Inflammatory macrophage treated with lipopolysaccharide for 4 hours (primary cell): ENCODE measurements at regions not wholly inside any gene's neighbourhood (a gene's known extent, or its start where the extent isn't known, plus 50 kb on each side); places are given as distances from the start of the nearest gene placed in this dataset.
"Not testable (repeated sequence)": the region's sequence is repeated elsewhere in the genome, so short reads cannot be mapped to it uniquely, and the experiment has no call there.

Experiments used
- DNase-seq: peaks from one replicate; pipeline ENCODE4 v3.0.0-alpha.2; 2020

GRCh38 chr6:153526479-153526878, 395.4 kb upstream of the RGS17 start:
- DNase-seq = no peak

- no peak for DNase-seq
These were observed 394.9 kb upstream of the RGS17 start for GRCh38 chr6:153525998-153526397.

- DNase-seq = no peak
These were observed 392.3 kb upstream of the RGS17 start for GRCh38 chr6:153523390-153523789.

- peak; percentile 63 for DNase-seq
These were observed 380.9 kb upstream of the RGS17 start for GRCh38 chr6:153511896-153512496.

DNA sequence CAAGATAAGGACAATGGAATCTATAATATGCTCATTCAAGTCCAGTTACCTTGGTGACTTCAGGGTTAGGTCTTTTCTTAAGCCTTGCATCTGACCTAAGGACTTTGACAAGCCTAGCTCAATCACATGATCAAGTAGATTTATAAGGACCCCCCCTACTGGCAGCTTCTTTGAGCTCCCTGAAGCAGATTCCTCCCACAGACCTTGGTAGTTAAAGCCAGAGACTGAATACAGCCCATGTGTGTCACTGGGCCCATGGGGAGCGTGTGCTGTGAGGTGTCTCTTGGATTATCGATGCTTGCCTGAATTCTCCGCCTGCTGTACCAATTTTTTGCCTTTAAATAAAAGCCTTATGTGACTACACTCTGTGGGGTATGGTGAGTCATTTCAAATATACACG, 372.7 kb upstream of the RGS17 start:
- DNase-seq = no peak

DNA sequence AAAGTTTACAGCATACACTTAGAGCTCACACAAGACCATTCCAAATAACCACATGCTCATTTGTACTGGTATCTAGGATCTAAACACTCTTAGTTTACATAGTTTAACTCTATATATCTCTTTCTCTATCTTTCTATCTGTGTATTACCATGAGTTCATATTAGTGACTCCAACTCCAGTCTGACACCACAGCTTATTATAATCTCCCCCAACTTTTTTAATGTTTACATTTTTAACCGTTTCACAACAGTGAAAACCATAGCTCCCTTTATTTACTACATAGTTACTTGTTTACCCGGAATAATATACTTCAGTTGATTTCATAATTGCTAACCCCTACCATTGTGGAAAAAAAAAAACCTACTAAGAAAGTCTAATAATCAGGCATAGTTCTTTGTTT, 362.4 kb upstream of the RGS17 start:
- no peak for DNase-seq

- no peak for DNase-seq
These were observed 358.4 kb upstream of the RGS17 start for GRCh38 chr6:153489479-153489878.

GRCh38 chr6:153488267-153488666, 357.2 kb upstream of the RGS17 start:
- no peak for DNase-seq

DNA sequence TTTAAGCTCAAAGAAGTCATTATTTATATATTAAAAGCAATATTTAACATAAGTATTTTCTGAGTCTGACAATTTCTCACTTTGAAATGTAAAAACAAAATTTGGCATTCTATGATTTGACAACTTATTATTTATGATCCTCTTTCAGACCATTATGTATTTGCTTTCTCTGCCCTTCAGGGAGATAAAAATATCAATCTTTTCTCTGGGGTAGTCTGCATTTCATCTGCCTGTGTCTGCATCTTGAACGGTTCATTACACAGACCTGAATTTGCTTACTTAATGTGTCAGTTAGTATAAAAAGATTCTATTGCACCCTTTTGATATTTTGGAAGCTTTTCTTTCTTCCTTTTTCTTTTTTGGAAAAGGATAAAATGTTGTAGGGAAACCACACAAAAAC, 354.0 kb upstream of the RGS17 start:
- no peak for DNase-seq

GRCh38 chr6:153484056-153484455, 353.0 kb upstream of the RGS17 start:
- DNase-seq = no peak

DNA sequence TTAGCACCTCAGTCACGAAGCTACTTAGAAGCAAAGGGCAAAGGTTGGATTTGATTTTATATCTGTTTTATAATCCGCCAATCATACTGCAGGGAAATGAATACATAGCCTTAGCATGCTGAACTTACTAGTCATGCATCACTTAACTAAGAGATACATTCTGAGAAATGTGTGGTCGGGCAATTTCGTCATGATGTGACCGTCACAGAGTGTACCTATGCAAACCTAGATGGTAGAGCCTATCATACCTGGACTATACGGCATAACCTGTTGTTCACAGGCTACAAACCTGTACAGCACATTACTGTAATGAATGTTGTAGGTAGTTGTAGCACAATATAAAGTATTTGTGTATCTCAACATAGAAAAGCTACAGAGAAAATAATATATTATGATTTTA, 345.2 kb upstream of the RGS17 start:
- DNase-seq = no peak

DNA sequence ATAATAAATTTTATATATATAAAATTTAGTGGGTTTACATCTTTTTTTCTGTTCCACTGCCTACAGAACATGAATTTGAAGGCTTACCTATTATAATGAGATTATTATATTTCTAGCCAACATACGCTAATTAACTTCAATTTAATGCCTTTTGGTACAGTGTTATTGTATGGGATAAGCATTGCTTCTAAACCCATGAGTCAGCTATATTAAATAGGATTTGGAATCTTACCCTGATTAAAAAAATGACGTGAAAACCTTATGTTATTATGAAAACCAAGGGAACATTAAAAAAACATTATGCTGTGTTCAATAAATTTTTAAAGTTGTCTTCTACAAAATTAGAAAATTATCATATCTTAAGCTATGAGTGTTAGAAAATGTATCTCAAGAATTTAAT, 334.0 kb upstream of the RGS17 start:
- no peak for DNase-seq

DNA sequence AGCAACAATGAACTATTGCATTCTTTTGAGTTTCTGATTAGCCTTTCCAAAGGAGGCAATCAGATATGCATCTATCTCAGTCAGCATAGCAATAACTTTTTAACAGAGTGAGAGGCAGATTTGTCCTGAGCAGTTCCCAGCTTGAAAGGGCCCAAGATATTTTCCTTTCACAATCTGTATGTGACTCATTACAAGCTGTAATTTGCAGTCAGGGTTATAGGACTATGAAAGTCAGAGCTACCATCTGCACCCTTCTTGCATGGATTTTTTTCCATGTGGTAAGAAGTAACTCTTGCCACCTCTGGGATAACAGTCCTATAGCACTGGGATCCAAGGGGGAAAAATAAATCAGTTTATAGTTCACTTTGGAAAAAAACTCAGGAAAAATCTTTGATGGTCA, 318.2 kb upstream of the RGS17 start:
- DNase-seq = no peak

DNA sequence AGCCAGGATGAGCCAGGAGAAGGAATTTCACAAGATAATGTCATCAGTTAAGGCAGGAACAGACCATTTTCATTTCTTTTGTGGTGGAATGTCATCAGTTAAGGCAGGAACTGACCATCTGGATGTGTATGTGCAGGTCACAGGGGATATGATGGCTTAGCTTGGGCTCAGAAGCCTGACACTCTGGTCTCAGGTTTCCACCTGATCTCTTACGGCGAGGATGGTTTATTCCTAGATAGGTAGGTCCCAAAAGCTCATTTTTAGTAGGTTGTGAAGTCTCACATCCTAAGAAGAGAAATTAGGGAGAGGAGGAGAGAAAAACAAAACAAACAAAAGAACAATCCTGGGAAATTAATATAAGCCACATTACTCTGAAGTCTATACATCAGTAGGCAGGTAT, 311.7 kb upstream of the RGS17 start:
- DNase-seq = not testable (repeated sequence)

- no peak for DNase-seq
These were observed 311.0 kb upstream of the RGS17 start for GRCh38 chr6:153442096-153442495.

DNA sequence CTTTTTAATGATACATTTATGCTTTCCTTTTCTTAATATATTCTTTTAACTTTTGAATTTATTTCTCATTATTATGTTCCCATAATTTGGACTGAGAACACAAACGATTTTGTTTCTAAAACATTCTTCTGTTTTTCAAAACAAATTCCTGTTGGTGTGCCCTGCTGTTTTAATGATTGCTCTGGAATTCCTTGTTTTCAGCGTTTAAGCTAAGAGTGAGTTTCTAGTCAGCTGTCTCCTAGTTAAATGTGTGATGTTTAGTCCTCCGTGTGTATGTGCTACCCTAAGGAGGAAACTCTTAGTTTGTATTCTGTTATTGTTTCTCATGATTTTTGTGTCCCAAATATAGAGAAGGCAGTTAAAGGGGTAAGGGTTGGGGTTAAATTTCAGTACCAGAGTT, 306.1 kb upstream of the RGS17 start:
- DNase-seq = no peak

- no peak for DNase-seq
These were observed 305.3 kb upstream of the RGS17 start for GRCh38 chr6:153436351-153436750.

GRCh38 chr6:153435787-153436186, 304.7 kb upstream of the RGS17 start:
- DNase-seq = no peak

GRCh38 chr6:153425536-153425935, 294.5 kb upstream of the RGS17 start:
- no peak for DNase-seq

GRCh38 chr6:153424719-153425400, 293.8 kb upstream of the RGS17 start:
- DNase-seq = no peak

- DNase-seq = no peak
These were observed 281.4 kb upstream of the RGS17 start for GRCh38 chr6:153412519-153412918.

DNA sequence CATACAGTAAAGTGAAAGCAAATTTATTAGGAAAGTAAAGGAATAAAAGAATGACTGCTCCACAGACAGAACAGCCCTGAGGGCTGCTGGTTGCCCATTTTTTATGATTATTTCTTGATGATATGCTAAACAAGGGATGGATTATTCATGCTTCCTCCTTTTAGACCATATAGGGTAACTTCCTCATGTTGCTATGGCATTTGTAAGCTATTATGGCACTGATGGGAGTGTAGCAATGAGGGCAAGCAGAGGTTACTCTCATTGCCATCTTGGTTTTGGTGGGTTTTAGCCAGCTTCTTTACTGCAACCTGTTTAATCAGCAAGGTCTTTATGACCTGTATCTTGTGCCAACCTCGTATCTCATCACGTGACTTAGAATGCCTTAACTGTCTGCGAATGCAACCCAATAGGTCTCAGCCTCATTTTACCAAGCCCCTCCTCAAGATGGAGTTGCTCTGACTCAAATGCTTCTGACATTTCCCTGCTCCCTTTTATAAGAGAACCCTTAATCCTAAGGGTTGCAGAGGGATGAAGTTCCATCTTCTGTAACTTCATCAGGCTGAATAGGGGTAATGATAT, 280.1 kb upstream of the RGS17 start:
- no peak for DNase-seq

- DNase-seq = no peak
These were observed 274.8 kb upstream of the RGS17 start for GRCh38 chr6:153405931-153406330.

DNA sequence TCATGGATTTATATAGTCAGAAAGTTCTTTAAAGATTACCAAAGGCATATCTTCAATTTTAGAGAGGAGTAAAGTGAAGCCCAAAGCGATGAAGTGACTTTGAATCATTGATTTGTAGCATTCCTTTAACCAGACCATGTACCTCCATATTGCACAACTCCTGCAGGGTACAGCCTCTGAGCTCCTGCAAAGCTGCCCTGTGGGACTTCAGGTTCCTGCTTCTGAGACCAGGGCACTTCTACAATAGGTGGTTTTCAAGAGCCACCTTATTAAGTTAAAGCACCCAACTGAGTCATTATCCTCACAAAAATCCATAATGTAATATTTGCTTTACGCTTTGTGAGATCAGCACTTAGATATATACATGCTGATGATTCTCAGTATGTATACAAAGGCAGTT, 270.7 kb upstream of the RGS17 start:
- no peak for DNase-seq

- DNase-seq = no peak
These were observed 261.1 kb upstream of the RGS17 start for GRCh38 chr6:153392156-153392555.
